Left lung (tissue), 4 donors: ENCODE measurements at regions not wholly inside any gene's neighbourhood (a gene's known extent, or its start where the extent isn't known, plus 50 kb on each side); places are given as distances from the start of the nearest gene placed in this dataset.

Experiments used
- ATAC-seq: fragments of 200-7000 bp; cut with Tn5 transposase; one replicate; pipeline ENCODE4 v1.9.1; 2020; ENCODE audit warnings: moderate library complexity
- DNase-seq, 4 donors: peaks; one replicate each; pipeline ENCODE4 v3.0.0-alpha.2; 2013 to 2020
- H3K27ac ChIP-seq, 2 donors: fragments of 200-600 bp; sonication (generic) in 1 of 2; one replicate each; pipeline versions ENCODE4 v1.5.0 to v1.8.0; 2020 to 2021
- H3K27me3 ChIP-seq, 2 donors: fragments of 200-600 bp; sonication (generic) in 1 of 2; one replicate each; pipeline versions ENCODE4 v1.5.0 to v1.8.0; 2020 to 2021
- H3K36me3 ChIP-seq, 2 donors: fragments of 200-600 bp; sonication (generic) in 1 of 2; one replicate each; pipeline versions ENCODE4 v1.5.0 to v1.8.0; 2020 to 2021
- H3K4me1 ChIP-seq, 2 donors: fragments of 200-600 bp; one replicate each; pipeline ENCODE4 v1.8.0; 2021
- H3K4me3 ChIP-seq, 2 donors: fragments of 200-600 bp; sonication (generic) in 1 of 2; one replicate each; pipeline versions ENCODE4 v1.5.0 to v1.8.0; 2020 to 2021; ENCODE audit warnings: mild to moderate bottlenecking in 1 of 2
- H3K9me3 ChIP-seq, 2 donors: fragments of 200-600 bp; sonication (generic) in 1 of 2; one replicate each; pipeline versions ENCODE4 v1.5.0 to v1.8.0; 2020 to 2021
- CTCF ChIP-seq, 2 donors: fragments of 200-600 bp; sonication (generic) in 1 of 2; IDR thresholded peaks; one replicate each; pipeline versions ENCODE4 v1.5.0 to v1.8.0; 2021; ENCODE audit warnings: antibody characterized with exemption in 2 of 2
- intact Hi-C, 2 donors: fragments of 100-400 bp; cut with DNase I; formaldehyde crosslinking; loops; one replicate each; pipeline versions ENCODE4 v1.11.2 to v1.14.2; 2022
- donor health status: DM: no; HTN: yes; CAD: no.
- donor health status: DM: no; HTN: no; CAD: no.

GRCh38 chr3:159191447-159191846 lies 389.6 kb downstream of the MFSD1 start:
- Histone ChIP-seq H3K4me3 (no peak overlapping the region), H3K27me3 (no peaks in the 10 kb centered on the region), H3K36me3 (no peaks in the 10 kb centered on the region), H3K9me3 (peaks cover 0 to 3% of the 10 kb centered on the region in 2 donors), H3K27ac (no peak overlapping the region), H3K4me1 (no peaks in the 10 kb centered on the region)
- intact Hi-C loops: no loop called here
- DNase-seq (no peak), ATAC-seq (peak; percentile 13)
- no peak for TF ChIP-seq CTCF (IDR thresholded peaks at IDR 0.05)

GRCh38 chr3:159196359-159196758 lies 394.5 kb downstream of the MFSD1 start:
- Histone ChIP-seq H3K36me3 (no peaks in the 10 kb centered on the region), H3K4me1 (no peaks in the 10 kb centered on the region), H3K4me3 (no peak overlapping the region), H3K9me3 (peaks cover 0 to 17% of the 10 kb centered on the region in 2 donors), H3K27me3 (no peaks in the 10 kb centered on the region), H3K27ac (no peak overlapping the region)
- intact Hi-C loops: no loop called here
- no peak for DNase-seq
- ATAC-seq: no peak
- no peak for TF ChIP-seq CTCF (IDR thresholded peaks at IDR 0.05)

GRCh38 chr3:159200176-159200575 lies 398.3 kb downstream of the MFSD1 start:
- H3K36me3 ChIP-seq: no peaks in the 10 kb centered on the region
- ATAC-seq (no peak), DNase-seq (no peak)
- H3K27ac ChIP-seq: no peak overlapping the region
- H3K4me1 ChIP-seq: no peaks in the 10 kb centered on the region
- no peak overlapping the region for H3K4me3 ChIP-seq
- intact Hi-C loops: no loop called here
- no peaks in the 10 kb centered on the region for H3K27me3 ChIP-seq
- peaks cover 0 to 18% of the 10 kb centered on the region in 2 donors for H3K9me3 ChIP-seq
- no peak for TF ChIP-seq CTCF (IDR thresholded peaks at IDR 0.05)

GRCh38 chr3:159208050-159208449 lies 406.2 kb downstream of the MFSD1 start:
- no peaks in the 10 kb centered on the region for H3K36me3 ChIP-seq
- H3K27me3 ChIP-seq: no peaks in the 10 kb centered on the region
- no peak overlapping the region for H3K27ac ChIP-seq
- intact Hi-C loops: no loop called here
- no peak for TF ChIP-seq CTCF (IDR thresholded peaks at IDR 0.05)
- ATAC-seq (no peak), DNase-seq (peak in 1 of 4 donors; percentile 21)
- H3K9me3 ChIP-seq: peaks cover 0 to 6% of the 10 kb centered on the region in 2 donors
- no peaks in the 10 kb centered on the region for H3K4me1 ChIP-seq
- H3K4me3 ChIP-seq: no peak overlapping the region

GRCh38 chr3:159209459-159209858 lies 407.6 kb downstream of the MFSD1 start:
- no peak for ATAC-seq
- Histone ChIP-seq H3K36me3 (no peaks in the 10 kb centered on the region), H3K9me3 (peaks cover 0 to 6% of the 10 kb centered on the region in 2 donors), H3K27me3 (no peaks in the 10 kb centered on the region), H3K27ac (no peak overlapping the region), H3K4me1 (no peaks in the 10 kb centered on the region), H3K4me3 (no peak overlapping the region)
- no peak for DNase-seq
- intact Hi-C loops: no loop called here
- no peak for TF ChIP-seq CTCF (IDR thresholded peaks at IDR 0.05)
